ENCODE measurements at regions not wholly inside any gene's neighbourhood (a gene's known extent, or its start where the extent isn't known, plus 50 kb on each side); places are given as distances from the start of the nearest gene placed in this dataset.

GRCh38 chr12:107356266-107356936 lies 263.1 kb upstream of the CRY1 start:
- DNase-seq (ENCODE audit: low spot score) (no peak), ATAC-seq (no peak)
- intact Hi-C loops (cut with DNase I), result no loop called here

- DNase-seq (ENCODE audit: low spot score), result no peak
- ATAC-seq, result no peak
- intact Hi-C loops (cut with DNase I), result no loop called here
Measured at GRCh38 chr12:107356937-107357295, 263.6 kb upstream of the CRY1 start.

- intact Hi-C loops (cut with DNase I), result no loop called here
- DNase-seq (ENCODE audit: low spot score) (no peak), ATAC-seq (no peak)
Measured at GRCh38 chr12:107359382-107359781, 266.0 kb upstream of the CRY1 start.

- intact Hi-C loops (cut with DNase I), result no loop called here
- ATAC-seq (no peak), DNase-seq (ENCODE audit: low spot score) (no peak)
Measured at GRCh38 chr12:107360033-107360432, 266.7 kb upstream of the CRY1 start.

GRCh38 chr12:107360482-107360881 lies 267.1 kb upstream of the CRY1 start:
- DNase-seq (ENCODE audit: low spot score) (no peak), ATAC-seq (no peak)
- intact Hi-C loops (cut with DNase I), result no loop called here

GRCh38 chr12:107361970-107362369 lies 268.6 kb upstream of the CRY1 start:
- ATAC-seq, result no peak
- DNase-seq (ENCODE audit: low spot score), result no peak
- intact Hi-C loops (cut with DNase I), result no loop called here

- ATAC-seq (no peak), DNase-seq (ENCODE audit: low spot score) (no peak)
- intact Hi-C loops (cut with DNase I), result no loop called here
Measured at GRCh38 chr12:107362960-107363359, 269.6 kb upstream of the CRY1 start.

- intact Hi-C loops (cut with DNase I), result no loop called here
- ATAC-seq (no peak), DNase-seq (ENCODE audit: low spot score) (no peak)
Measured at GRCh38 chr12:107364875-107365518, 271.6 kb upstream of the CRY1 start.

- intact Hi-C loops (cut with DNase I), result no loop called here
- ATAC-seq, result no peak
- DNase-seq (ENCODE audit: low spot score), result no peak
Measured at GRCh38 chr12:107365703-107366102, 272.4 kb upstream of the CRY1 start.

GRCh38 chr12:107366322-107366721 lies 273.0 kb upstream of the CRY1 start:
- ATAC-seq (no peak), DNase-seq (ENCODE audit: low spot score) (no peak)
- intact Hi-C loops (cut with DNase I), result no loop called here

GRCh38 chr12:107368586-107368985 lies 275.2 kb upstream of the CRY1 start:
- ATAC-seq (no peak), DNase-seq (ENCODE audit: low spot score) (no peak)
- intact Hi-C loops (cut with DNase I), result no loop called here

- intact Hi-C loops (cut with DNase I), result no loop called here
- ATAC-seq, result no peak
- no peak for DNase-seq (ENCODE audit: low spot score)
Measured at GRCh38 chr12:107369006-107369405, 275.7 kb upstream of the CRY1 start.

GRCh38 chr12:107369679-107370078 lies 276.3 kb upstream of the CRY1 start:
- intact Hi-C loops (cut with DNase I), result no loop called here
- no peak for ATAC-seq
- DNase-seq (ENCODE audit: low spot score), result no peak

GRCh38 chr12:107372229-107372658 lies 278.9 kb upstream of the CRY1 start:
- no peak for DNase-seq (ENCODE audit: low spot score)
- peak; percentile 81 for ATAC-seq
- intact Hi-C loops (cut with DNase I), result no loop called here

GRCh38 chr12:107373238-107373809 lies 280.0 kb upstream of the CRY1 start:
- intact Hi-C loops (cut with DNase I), result no loop called here
- no peak for DNase-seq (ENCODE audit: low spot score)
- ATAC-seq, result no peak

GRCh38 chr12:107374161-107374840 lies 281.0 kb upstream of the CRY1 start:
- DNase-seq (ENCODE audit: low spot score) (no peak), ATAC-seq (no peak)
- intact Hi-C loops (cut with DNase I), result no loop called here

GRCh38 chr12:107375231-107375630 lies 281.9 kb upstream of the CRY1 start:
- DNase-seq (ENCODE audit: low spot score) (no peak), ATAC-seq (no peak)
- intact Hi-C loops (cut with DNase I), result no loop called here

GRCh38 chr12:107377596-107378385 lies 284.4 kb upstream of the CRY1 start:
- no peak for ATAC-seq
- intact Hi-C loops (cut with DNase I), result no loop called here
- DNase-seq (ENCODE audit: low spot score), result no peak

GRCh38 chr12:107378609-107379008 lies 285.3 kb upstream of the CRY1 start:
- intact Hi-C loops (cut with DNase I), result no loop called here
- ATAC-seq, result no peak
- DNase-seq (ENCODE audit: low spot score), result no peak

Data from sciatic nerve (tissue), 2 donors.